ENCODE measurements at regions not wholly inside any gene's neighbourhood (a gene's known extent, or its start where the extent isn't known, plus 50 kb on each side); places are given as distances from the start of the nearest gene placed in this dataset.

GRCh38 chr16:82542714-82543113 lies 84.1 kb upstream of the CDH13 start (continued):
- TF ChIP-seq NANOG (IDR thresholded peaks at IDR 0.05; ENCODE audit: insufficient read depth, low read depth, low read length, poor library complexity, severe bottlenecking) (no peak), TBP (IDR thresholded peaks at IDR 0.05; ENCODE audit: low read depth, low read length) (no peak), SP4 (IDR thresholded peaks at IDR 0.05; ENCODE audit: low read length) (no peak), CBX8 (IDR thresholded peaks at IDR 0.05; ENCODE audit: borderline replicate concordance, low read depth, low read length) (no peak)

Measured in H1 (cell line).